Amygdala (tissue), 56 donors: ENCODE measurements at regions not wholly inside any gene's neighbourhood (a gene's known extent, or its start where the extent isn't known, plus 50 kb on each side); places are given as distances from the start of the nearest gene placed in this dataset.
"Not testable (repeated sequence)": the region's sequence is repeated elsewhere in the genome, so short reads cannot be mapped to it uniquely, and the experiment has no call there.

Experiments
- DNase-seq, 56 donors: peaks; one replicate each; lab custom pipeline; 2025; lab: John Stamatoyannopoulos, UW

- DNase-seq: not testable (repeated sequence)
Observed at GRCh38 chr21:25531538-25532250, 75.6 kb downstream of the MRPL39 start.

DNA sequence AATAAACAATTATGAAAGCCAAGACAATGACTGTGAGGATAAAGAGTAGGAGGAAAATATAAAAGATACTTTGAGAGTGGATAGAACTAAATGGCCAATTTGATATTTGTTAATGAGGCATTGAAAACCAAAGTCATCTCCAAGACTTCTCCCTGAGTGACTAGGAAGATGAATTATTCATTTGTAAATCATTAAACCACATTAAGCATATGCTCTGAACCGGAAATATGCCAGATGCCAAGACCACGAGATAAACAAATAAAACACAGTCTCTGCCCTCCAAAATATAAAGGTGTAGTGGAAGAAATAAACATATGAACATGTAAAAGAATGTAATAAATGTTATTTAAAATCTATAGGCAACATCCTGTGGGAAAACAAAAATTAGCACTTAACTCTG is 78.8 kb downstream of the MRPL39 start:
- no peak for DNase-seq

DNA sequence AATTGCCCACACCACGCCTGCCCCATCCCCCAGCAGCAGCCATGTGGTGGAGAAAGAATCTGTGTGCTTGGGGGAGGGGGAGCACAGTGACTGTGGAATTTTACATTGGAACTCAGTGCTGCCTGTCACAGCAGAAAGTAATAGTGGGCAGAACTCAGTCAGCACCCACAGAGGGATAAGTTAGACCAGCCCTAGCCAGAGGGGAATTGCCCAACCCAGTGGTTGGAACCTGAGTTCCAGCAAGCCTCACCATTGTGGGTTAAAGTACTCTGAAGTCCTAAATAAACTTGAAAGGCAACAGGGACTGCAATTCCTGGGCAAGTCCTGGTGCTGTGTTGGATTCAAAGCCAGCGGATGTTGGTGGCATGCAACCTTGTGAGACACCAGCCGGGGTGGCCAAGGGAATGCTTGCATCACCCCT is 88.8 kb downstream of the MRPL39 start:
- DNase-seq: no peak

DNA sequence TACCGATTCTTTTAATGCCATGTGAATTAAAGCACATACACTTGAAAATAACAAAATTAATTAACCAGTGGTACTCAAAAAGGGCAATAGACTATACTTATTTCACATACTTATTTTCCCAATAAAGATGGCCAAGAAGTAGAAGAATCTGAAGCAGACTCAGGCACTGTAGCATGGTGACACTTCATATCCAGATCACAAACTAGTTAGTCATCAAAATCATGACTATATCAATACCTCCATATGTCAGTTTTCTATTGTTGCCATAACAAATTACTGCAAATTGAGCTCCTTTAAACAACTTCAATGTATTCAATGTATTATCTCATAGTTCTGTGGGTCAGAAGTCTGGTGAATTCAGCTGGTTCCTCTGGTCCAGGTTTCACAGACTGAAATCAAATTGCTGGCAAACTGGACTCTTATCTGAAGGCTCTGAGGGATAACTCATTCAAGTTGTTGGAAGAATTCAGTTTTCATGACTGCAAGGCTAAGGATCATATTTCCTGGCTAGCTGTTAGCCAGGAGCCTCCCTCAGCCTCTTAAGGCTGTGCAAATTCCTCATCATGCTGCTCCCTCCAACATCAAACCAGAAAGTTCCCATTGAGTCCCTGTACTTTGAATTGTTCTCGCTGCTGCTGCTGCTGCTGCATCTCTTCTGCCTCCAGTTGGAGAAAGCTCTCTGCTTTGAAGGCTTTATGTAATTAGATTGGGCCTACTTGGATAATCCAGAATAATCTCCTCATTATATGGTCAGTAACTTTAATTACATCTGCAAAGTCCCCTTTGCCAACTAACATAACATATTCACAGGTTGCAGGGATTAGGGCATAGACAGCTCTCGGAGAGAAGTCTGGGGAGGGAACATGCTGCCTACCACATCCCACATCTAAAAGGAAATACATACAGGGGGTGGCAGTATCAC is 91.5 kb downstream of the MRPL39 start:
- DNase-seq: no peak

GRCh38 chr21:25513810-25514209 is 93.5 kb downstream of the MRPL39 start:
- no peak for DNase-seq

DNA sequence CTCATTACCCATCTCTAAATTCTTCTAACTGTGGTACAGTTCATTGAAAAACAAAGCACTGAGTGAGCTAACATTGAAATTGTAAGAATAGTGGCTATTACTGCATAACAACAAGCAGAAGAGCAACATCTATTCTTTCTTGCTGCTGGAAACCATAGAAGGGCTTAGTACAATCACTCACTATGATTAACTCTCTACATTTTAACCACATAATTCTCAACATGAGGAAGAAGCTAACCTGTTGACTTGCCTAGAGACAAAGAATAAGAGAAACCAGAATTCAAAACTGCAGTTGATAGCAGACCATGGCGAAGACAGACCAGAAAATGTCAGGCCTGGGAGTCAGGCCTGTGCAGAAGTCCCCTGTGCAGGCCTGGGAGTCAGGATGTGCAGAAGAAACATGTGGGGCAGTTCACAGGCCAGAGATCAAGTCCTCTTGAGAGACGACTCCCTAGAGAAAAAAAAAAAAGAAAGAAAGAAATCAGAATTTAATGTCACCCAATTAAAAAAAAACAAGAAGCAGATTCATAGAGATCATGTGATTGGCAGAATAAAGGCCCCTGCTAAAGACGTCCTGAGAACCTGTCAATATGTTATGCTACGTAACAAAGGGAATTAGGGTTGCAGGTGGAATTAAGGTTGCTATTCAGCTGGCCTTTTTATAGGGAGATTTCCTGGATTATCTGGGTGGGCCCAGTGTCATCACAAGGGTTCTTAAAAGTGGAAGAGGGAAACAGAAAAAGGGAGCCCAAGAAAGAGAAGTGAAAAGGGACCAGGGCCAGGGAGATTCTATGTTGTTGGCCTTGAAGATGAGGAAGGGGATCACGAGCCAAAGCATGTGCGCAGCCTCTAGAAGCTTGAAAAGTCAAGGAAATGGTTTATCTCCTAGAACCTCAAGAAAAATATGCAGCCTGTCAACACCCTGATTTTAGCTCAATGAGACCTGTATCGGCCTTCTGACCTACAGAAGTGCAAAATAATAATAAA is 94.9 kb downstream of the MRPL39 start:
- no peak for DNase-seq

DNA sequence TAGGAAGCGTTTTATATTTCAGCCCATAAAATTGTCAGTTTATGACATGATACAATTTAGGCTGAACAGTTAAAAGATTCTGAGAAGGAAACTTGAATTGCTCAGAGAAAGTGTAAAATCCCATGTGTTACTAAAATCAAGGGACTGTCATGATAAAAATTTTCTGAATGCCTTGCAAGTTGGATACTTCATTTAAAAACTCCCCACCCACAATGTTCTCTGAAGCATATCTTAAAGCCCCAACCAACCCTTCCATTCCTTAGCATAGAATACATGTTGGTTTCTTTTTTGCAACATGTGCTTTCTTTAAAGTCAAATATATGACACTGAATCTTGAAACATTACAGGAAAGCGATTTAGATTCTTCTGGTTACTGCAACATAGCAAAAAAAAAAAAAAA is 97.4 kb downstream of the MRPL39 start:
- DNase-seq: no peak

DNA sequence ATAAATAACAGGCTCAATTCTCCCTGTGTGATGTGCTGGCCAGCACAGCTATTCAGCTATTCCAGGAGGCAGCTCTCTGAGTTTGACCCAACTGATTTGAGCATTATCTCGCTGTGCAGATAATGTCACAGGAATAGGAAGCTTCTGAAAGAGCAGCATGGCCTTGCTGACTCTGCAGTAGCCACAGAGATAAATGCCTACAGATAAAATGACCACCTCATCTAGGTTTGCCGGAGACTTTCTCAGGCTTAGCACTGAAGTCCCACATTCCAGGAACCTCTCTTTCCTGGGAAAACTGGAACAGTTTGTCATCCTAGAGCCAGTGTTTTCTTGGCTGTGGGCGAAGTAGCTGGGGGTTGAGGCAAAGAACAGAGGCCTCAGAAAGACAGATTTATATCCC is 98.9 kb downstream of the MRPL39 start:
- no peak for DNase-seq

GRCh38 chr21:25507522-25507921 is 99.8 kb downstream of the MRPL39 start:
- DNase-seq: no peak

GRCh38 chr21:25506887-25507286 is 100.4 kb downstream of the MRPL39 start:
- DNase-seq: no peak

GRCh38 chr21:25506261-25506660 is 101.0 kb downstream of the MRPL39 start:
- DNase-seq: no peak

DNA sequence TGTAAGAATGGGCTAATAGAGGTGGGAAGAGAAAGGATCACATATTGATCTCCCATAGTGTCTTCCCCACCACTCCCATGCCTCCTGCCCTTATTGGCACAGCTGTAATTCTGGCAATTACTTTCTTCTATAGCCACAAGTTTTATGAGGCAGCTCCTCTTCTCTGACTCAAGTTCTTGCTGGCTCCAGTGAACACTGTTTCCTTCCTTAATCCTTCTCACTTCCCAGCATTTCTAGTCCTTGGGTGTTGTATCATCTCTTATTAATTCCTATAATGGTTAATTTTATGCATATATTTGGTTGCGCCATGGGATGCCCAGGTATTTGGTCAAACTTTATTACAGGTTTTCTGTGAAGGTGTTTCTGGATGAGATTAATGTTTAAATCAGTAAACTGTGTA is 103.3 kb downstream of the MRPL39 start:
- DNase-seq: no peak

DNA sequence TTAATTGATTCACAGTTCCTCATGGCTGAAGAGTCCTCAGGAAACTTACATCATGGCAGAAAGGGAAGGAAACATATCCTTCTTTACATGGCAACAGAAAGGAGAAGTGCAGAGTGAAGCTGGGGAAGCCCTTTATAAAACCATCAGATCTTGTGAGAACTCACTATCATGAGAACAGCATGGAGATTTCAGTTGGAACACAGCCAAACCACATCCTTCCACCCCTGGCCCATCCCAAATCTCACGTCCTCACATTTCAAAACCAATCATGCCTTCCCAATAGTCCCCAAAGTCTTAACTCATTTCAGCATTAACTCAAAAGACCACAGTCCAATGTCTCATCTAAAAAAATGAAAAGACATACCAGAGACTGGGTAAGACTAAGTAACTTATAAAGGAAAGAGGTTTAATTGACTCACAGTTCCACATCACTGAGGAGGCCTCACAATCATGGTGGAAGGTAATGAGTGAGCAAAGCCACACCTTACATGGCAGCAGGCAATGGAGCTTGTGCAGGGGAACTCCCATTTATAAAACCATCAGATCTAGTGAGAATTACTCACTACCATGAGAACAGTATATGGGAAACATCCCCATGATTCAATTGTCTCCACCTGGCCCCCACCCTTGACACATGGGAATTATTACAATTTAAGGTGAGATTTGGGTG is 105.2 kb downstream of the MRPL39 start:
- DNase-seq: no peak

GRCh38 chr21:25501462-25501861 is 105.8 kb downstream of the MRPL39 start:
- DNase-seq: no peak

DNA sequence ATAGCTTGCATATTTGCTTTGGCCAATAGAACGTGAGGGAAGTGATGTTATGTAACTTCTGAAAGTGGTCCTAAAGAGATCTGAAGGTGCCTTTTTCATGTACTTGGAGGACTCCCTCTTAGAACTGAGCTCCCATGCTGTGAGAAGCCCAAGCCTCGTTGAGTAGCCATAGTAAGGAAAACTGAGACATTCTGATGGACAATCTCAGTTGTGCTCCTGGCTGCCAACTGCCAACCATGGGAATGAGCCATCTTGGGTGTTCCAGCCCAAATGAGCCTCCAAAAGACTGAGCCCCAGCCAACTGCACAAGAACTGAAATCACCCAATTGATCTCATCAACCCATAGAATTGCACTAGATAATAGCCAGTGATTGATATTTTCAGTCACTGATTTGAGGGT is 106.7 kb downstream of the MRPL39 start:
- DNase-seq: no peak

DNA sequence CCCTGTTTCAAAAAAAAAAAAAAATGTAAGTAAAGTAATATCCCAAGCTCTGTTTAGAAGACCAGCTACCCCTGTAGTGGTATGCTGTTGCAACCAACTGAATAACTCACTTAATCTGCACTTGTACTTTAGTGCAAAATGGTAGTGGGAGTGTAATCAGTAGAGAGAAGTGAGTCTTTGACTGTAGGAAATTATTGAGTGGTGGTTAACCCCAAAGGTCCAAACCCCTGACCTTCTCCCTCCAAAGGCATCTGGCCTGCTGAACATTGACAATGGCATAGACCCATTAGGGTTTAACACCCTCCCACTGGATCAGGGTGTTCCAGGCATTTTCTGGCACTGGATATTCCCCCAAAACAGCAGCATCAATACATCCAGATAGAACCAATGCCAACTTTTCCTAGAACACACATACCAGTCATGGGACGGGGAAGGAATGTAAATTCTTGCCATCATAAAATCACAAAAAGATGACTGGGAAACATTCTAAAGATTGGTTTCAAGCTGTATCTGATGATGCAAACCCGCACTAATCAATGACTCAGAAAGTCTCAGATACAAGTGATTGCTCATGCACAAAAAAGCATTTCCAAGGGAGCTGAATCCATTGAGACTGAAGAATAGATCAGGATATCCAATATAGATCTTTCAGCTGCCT is 110.3 kb downstream of the MRPL39 start:
- DNase-seq: no peak

- DNase-seq: no peak
Observed at GRCh38 chr21:25494804-25495203, 112.5 kb downstream of the MRPL39 start.

DNA sequence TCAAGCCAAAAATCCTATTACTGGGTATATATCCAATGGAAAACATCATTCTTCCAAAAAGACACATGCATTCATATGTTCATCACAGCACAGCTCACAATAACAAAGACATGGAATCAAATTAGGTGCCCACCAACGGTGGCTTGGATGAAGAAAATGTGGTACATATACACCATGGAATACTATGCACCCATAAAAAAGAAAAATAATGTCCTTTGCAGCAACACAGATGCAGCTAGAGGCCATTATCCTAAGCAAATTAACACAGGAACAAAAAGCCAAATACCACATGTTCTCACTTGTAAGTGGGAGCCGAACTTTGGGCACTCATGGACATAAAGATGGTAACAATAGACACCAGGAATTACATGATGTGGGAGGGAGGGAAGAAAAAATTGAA is 113.6 kb downstream of the MRPL39 start:
- DNase-seq: no peak

GRCh38 chr21:25491267-25491666 is 116.0 kb downstream of the MRPL39 start:
- no peak for DNase-seq

- DNase-seq: no peak
Observed at GRCh38 chr21:25490742-25491141, 116.5 kb downstream of the MRPL39 start.
